ENCODE measurements at regions not wholly inside any gene's neighbourhood (a gene's known extent, or its start where the extent isn't known, plus 50 kb on each side); places are given as distances from the start of the nearest gene placed in this dataset.
"Not testable (repeated sequence)": the region's sequence is repeated elsewhere in the genome, so short reads cannot be mapped to it uniquely, and the experiment has no call there.

GRCh38 chr4:18171896-18172295 is 150.3 kb upstream of the LCORL start:
- no peak for DNase-seq

- no peak for DNase-seq
These were observed 146.3 kb upstream of the LCORL start for GRCh38 chr4:18167831-18168230.

DNA sequence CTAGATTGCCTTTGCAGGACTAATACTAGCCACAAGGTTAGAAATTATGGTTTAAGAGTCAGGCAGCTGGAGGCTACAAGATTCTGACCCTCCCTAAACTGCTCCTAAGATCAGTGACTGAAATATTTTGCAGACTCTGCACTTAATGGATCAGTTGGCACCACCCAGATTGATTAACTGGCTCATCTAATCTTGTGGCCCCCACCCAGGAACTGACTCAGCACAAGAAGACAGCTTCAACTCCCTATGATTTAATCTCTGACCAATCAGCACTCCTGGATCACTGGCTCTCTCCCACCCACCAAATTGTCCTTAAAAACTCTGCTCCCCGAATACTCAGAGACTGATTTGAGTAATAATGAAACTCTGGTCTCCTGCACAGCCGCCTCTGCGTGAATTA is 145.4 kb upstream of the LCORL start:
- no peak for DNase-seq

GRCh38 chr4:18162453-18162852 is 140.9 kb upstream of the LCORL start:
- no peak for DNase-seq

- peak; percentile 1 for DNase-seq
These were observed 137.8 kb upstream of the LCORL start for GRCh38 chr4:18159117-18159912.

GRCh38 chr4:18155067-18156041 is 133.8 kb upstream of the LCORL start:
- DNase-seq, result no peak

- no peak for DNase-seq
These were observed 116.6 kb upstream of the LCORL start for GRCh38 chr4:18138076-18138665.

GRCh38 chr4:18134111-18134510 is 112.6 kb upstream of the LCORL start:
- no peak for DNase-seq

GRCh38 chr4:18130256-18130655 is 108.7 kb upstream of the LCORL start:
- no peak for DNase-seq

DNA sequence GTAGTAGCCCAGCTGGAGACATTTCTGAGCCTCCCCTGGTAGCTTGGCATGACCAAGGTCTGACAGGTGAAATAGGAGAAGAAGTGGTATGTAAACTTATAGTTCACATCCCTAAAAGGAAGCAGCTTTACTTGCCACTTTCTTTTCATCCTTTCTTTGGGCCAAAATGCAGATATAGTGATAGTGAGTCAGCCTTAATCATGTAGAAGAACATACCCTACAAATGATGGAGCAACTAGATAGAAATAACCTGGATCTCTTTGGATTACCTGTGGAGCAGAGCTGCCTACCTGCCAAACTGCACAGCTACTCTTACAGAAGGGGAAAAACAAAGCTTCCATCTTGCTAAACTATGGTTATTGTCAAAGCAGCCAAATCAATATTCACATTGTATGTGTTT is 106.7 kb upstream of the LCORL start:
- DNase-seq, result no peak

DNA sequence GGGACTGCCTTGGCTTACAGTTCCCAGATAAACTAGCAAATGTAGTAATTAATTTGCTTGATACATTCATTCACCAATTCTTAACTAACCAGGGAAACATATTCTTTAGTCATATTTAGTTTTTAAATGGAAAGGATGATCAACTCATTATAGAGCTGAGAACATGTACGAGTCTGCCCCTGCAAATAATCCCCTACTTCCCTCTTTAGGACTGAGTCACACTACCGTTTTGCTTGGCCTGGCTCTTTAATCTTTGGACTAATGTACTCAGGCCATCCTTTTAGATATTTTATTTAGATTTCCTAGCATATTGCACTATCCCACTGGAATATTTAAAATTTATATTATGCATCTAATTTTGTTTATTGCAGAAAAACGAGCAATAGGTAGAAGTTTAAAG is 105.5 kb upstream of the LCORL start:
- no peak for DNase-seq

DNA sequence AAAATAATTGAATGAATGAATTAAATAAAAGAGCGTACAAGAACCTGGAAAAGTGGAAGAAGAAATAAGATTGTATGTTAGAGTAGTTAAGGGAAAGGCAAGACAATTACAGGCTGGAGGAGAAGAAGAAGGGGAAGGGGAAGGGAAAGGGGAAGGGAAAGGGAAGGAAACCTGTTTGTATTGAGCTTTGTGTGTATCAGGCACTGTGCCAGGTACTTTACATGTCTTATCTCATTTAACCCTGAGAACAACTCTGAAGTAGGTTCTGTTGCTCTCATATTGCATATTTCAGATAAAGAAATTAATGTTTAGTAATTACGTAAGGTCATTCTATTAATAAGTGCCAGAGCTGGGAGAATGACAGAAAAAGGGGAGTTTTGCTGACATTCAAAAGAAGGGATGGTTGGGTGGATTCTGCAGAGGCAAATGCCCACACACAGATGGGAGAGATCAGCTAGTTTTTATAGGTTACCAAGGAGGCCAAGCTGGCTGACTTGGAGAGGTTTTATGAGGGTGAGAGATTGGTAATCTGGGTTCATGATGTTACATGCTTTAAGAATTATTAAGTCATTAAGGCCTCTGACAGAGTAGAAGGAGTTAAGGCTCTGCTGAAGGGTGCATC is 92.3 kb upstream of the LCORL start:
- DNase-seq, result no peak

GRCh38 chr4:18111081-18111480 is 89.5 kb upstream of the LCORL start:
- no peak for DNase-seq

DNA sequence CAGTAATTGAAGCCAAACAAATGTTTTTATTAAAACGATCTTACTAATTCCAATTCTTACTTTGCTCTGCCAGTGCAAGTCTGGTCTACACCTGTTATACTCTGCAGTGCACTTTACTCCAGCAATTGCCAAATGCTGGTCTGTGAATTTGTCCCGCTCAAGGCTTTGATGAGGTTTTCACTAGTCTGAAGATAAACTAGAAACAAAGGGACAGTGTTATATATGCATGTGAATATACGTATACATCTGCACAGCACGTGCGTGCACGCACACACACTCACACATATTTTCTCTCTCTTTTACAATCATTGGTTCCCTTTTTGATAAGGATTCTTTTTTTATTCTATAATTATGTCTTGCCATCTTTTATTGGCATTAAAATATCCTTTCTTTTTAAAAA is 88.5 kb upstream of the LCORL start:
- no peak for DNase-seq

DNA sequence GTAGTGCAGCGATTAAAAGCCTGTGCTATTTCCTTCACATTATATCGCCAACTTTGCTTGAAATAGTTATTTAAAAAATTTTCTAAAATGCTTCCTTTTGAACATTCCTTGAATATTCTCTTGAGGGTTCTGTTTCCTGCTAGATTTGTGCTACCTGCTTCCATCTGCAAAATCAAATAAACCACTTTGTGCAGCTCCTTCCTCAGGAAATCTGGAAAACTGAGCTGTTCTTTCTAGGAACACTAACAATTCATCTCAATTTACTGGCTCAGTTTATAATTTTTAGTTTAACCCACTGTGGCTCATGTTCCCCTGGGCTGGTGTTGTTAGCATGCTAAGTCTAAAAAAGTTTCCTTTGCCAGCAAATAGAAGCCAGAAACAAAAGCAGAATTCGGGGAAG is 88.1 kb upstream of the LCORL start:
- no peak for DNase-seq

DNA sequence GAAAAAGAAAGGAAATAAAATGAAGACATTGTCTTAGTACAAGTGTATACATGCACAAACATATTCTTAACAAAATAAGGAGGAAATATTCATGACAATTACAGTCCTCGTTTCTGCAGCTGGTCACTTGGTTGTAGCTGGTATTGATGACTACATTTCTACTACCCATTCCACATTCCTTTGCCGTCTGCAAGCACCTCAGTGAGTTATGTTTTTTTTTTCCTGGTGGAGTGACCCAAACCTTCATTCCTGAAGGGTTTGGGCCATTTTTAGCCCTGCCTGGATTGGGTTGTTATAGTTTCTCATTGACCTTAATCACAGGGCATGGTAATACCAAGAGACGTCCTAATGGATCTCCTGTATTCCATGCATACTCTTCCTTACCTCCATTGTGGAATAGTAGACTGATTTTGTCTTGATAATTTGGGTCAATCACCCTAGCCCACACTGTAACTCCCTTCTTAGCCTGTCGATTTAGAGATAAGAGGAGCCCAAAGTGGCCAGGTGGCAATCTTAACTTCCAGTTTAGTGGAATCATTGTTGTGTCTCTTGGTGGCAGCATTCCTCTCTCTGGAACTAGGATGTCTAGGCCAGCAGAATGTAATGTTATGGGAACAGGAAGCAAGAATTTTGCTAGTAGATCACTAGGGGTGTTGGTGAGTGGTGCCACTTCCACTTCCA is 86.4 kb upstream of the LCORL start:
- not testable (repeated sequence) for DNase-seq

DNA sequence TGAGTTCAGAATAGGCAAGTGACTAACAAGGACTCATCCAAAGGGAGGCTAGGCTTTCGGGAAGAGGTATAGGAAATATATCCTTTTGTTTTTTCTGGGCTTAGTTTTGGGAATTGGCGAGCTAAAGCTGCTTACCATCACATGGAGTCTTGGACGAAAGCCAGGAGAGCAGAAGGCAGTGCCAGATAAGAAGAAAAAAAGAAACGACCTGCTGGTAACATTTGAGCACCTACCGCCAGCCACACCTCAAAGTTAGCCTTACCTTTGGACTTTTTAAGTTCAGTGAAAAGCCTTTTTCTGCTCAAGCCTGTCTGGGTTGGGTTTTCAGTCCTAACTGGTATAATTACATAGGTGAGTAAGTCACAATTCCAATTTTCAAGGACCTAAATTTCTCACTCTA is 85.1 kb upstream of the LCORL start:
- no peak for DNase-seq

- no peak for DNase-seq
These were observed 83.8 kb upstream of the LCORL start for GRCh38 chr4:18105030-18106011.

- DNase-seq, result no peak
These were observed 82.5 kb upstream of the LCORL start for GRCh38 chr4:18103876-18104605.

GRCh38 chr4:18100657-18101056 is 79.1 kb upstream of the LCORL start:
- no peak for DNase-seq

DNA sequence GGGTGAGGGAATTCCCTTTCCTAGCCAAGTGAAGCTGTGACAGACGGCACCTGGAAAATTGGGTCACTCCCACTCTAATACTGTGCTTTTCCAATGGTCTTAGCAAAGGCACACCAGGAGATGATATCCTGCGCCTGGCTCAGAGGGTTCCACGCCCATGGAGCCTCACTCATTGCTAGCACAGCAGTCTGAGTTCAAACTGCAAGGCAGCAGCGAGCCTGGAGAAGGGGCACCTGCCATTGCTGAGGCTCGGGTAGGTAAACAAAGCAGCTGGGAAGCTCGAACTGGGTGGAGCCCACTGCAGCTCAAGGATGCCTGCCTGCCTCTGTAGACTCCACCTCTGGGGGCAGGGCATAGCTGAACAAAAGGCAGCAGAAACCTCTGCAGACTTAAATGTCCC is 68.9 kb upstream of the LCORL start:
- DNase-seq, result not testable (repeated sequence)

Measured in NCI-H510A treated with DMSO at 0.1 percent for 48 hours (cell line).